ENCODE measurements at regions not wholly inside any gene's neighbourhood (a gene's known extent, or its start where the extent isn't known, plus 50 kb on each side); places are given as distances from the start of the nearest gene placed in this dataset.

- DNase-seq: peak; percentile 13
These were observed 443.5 kb upstream of the KLF4 start for GRCh38 chr9:107933097-107933496.

- DNase-seq: no peak
These were observed 443.0 kb upstream of the KLF4 start for GRCh38 chr9:107932601-107933000.

GRCh38 chr9:107932046-107932445 is 442.5 kb upstream of the KLF4 start:
- peak; percentile 49 for DNase-seq

- no peak for DNase-seq
These were observed 441.6 kb upstream of the KLF4 start for GRCh38 chr9:107931071-107931715.

- DNase-seq: no peak
These were observed 439.9 kb upstream of the KLF4 start for GRCh38 chr9:107929443-107929842.

GRCh38 chr9:107928701-107929371 is 439.3 kb upstream of the KLF4 start:
- DNase-seq: no peak

GRCh38 chr9:107927276-107927675 is 437.7 kb upstream of the KLF4 start:
- no peak for DNase-seq

GRCh38 chr9:107925749-107926297 is 436.3 kb upstream of the KLF4 start:
- no peak for DNase-seq

- DNase-seq: no peak
These were observed 432.7 kb upstream of the KLF4 start for GRCh38 chr9:107922260-107922659.

GRCh38 chr9:107919263-107919662 is 429.7 kb upstream of the KLF4 start:
- no peak for DNase-seq

- DNase-seq: no peak
These were observed 429.2 kb upstream of the KLF4 start for GRCh38 chr9:107918749-107919148.

GRCh38 chr9:107914151-107914550 is 424.6 kb upstream of the KLF4 start:
- DNase-seq: no peak

- DNase-seq: no peak
These were observed 418.1 kb upstream of the KLF4 start for GRCh38 chr9:107907715-107908114.

- no peak for DNase-seq
These were observed 417.7 kb upstream of the KLF4 start for GRCh38 chr9:107907255-107907654.

GRCh38 chr9:107906074-107906473 is 416.5 kb upstream of the KLF4 start:
- DNase-seq: no peak

GRCh38 chr9:107905308-107906020 is 415.9 kb upstream of the KLF4 start:
- no peak for DNase-seq

GRCh38 chr9:107899961-107900330 is 410.4 kb upstream of the KLF4 start:
- DNase-seq: no peak

GRCh38 chr9:107898761-107899160 is 409.2 kb upstream of the KLF4 start:
- no peak for DNase-seq

GRCh38 chr9:107896544-107896943 is 407.0 kb upstream of the KLF4 start:
- DNase-seq: no peak

- DNase-seq: no peak
These were observed 406.0 kb upstream of the KLF4 start for GRCh38 chr9:107895501-107896001.

- peak; percentile 52 for DNase-seq
These were observed 405.1 kb upstream of the KLF4 start for GRCh38 chr9:107894572-107895261.

- DNase-seq: peak; percentile 87
These were observed 401.4 kb upstream of the KLF4 start for GRCh38 chr9:107890921-107891465.

- DNase-seq: no peak
These were observed 399.2 kb upstream of the KLF4 start for GRCh38 chr9:107888773-107889227.

Data from EL (cell line).